Hepatocyte (in vitro differentiated cells): ENCODE measurements at regions not wholly inside any gene's neighbourhood (a gene's known extent, or its start where the extent isn't known, plus 50 kb on each side); places are given as distances from the start of the nearest gene placed in this dataset.
A peak's percentile ranks its signal among the peaks of the same experiment; 100 is the strongest.

ENCODE experiments used
- DNase-seq: peaks from one replicate; pipeline ENCODE4 v3.0.0-alpha.2; 2016; ENCODE audit warnings: low spot score
- H2AFZ ChIP-seq: fragments of 200-600 bp; sonication (generic); 2 replicates; pipeline ENCODE4 v1.6.0; 2016; ENCODE audit warnings: antibody characterized with exemption, mild to moderate bottlenecking
- H3K27ac ChIP-seq: fragments of 200-600 bp; sonication (generic); 2 replicates; pipeline ENCODE4 v1.5.1; 2016; ENCODE audit warnings: mild to moderate bottlenecking
- H3K27me3 ChIP-seq: fragments of 200-600 bp; sonication (generic); 2 replicates; pipeline ENCODE4 v1.6.1; 2016
- H3K36me3 ChIP-seq: fragments of 200-600 bp; sonication (generic); replicated peaks from 2 replicates; pipeline ENCODE4 v1.5.1; 2016; ENCODE audit warnings: low read depth; ENCODE audit not compliant: insufficient read depth
- H3K4me1 ChIP-seq: fragments of 200-600 bp; sonication (generic); 2 replicates; pipeline ENCODE4 v1.5.1; 2016; ENCODE audit warnings: mild to moderate bottlenecking, moderate library complexity; ENCODE audit not compliant: insufficient read depth
- H3K4me2 ChIP-seq: fragments of 200-600 bp; sonication (generic); 2 replicates; pipeline ENCODE4 v1.6.0; 2016
- H3K4me3 ChIP-seq: fragments of 200-600 bp; sonication (generic); 2 replicates; pipeline ENCODE4 v1.5.1; 2016; ENCODE audit warnings: mild to moderate bottlenecking
- H3K79me2 ChIP-seq: fragments of 200-600 bp; sonication (generic); 2 replicates; pipeline ENCODE4 v1.6.0; 2017; ENCODE audit warnings: mild to moderate bottlenecking
- H3K9me2 ChIP-seq: fragments of 200-600 bp; sonication (generic); replicated peaks from 2 replicates; pipeline ENCODE4 v1.6.0; 2017; ENCODE audit warnings: mild to moderate bottlenecking; ENCODE audit not compliant: insufficient read depth
- H3K9me3 ChIP-seq: fragments of 200-600 bp; sonication (generic); 2 replicates; pipeline ENCODE4 v1.5.1; 2016; ENCODE audit warnings: low read depth, mild to moderate bottlenecking
- H4K20me1 ChIP-seq: fragments of 200-600 bp; sonication (generic); 2 replicates; pipeline ENCODE4 v1.6.0; 2016; ENCODE audit warnings: mild to moderate bottlenecking; ENCODE audit not compliant: insufficient read depth, poor library complexity, severe bottlenecking
- EZH2 ChIP-seq: fragments of 200-600 bp; sonication (generic); IDR thresholded peaks from 2 replicates; pipeline ENCODE4 v1.6.1; 2016; ENCODE audit warnings: antibody characterized with exemption, mild to moderate bottlenecking, borderline replicate concordance
- EZH2phosphoT487 ChIP-seq: fragments of 200-600 bp; sonication (generic); IDR thresholded peaks from one replicate; pipeline ENCODE4 v1.6.1; 2018; ENCODE audit warnings: antibody characterized with exemption, mild to moderate bottlenecking, low read depth, moderate library complexity; ENCODE audit not compliant: unreplicated experiment, severe bottlenecking
- WGBS: methylation state at CpG from one replicate; pipeline ENCODE4 v1.1.6; 2016; ENCODE audit warnings: low lambda C conversion rate; ENCODE audit errors: missing lambda C conversion rate; 5-methylcytosine and 5-hydroxymethylcytosine counted together
- TF ChIP-seq, protein P1 (sequence below): fragments of 200-600 bp; sonication (generic); IDR thresholded peaks from 2 replicates; pipeline ENCODE4 v1.5.1; 2016; ENCODE audit warnings: antibody characterized with exemption, mild to moderate bottlenecking; ENCODE audit not compliant: poor library complexity

DNA sequence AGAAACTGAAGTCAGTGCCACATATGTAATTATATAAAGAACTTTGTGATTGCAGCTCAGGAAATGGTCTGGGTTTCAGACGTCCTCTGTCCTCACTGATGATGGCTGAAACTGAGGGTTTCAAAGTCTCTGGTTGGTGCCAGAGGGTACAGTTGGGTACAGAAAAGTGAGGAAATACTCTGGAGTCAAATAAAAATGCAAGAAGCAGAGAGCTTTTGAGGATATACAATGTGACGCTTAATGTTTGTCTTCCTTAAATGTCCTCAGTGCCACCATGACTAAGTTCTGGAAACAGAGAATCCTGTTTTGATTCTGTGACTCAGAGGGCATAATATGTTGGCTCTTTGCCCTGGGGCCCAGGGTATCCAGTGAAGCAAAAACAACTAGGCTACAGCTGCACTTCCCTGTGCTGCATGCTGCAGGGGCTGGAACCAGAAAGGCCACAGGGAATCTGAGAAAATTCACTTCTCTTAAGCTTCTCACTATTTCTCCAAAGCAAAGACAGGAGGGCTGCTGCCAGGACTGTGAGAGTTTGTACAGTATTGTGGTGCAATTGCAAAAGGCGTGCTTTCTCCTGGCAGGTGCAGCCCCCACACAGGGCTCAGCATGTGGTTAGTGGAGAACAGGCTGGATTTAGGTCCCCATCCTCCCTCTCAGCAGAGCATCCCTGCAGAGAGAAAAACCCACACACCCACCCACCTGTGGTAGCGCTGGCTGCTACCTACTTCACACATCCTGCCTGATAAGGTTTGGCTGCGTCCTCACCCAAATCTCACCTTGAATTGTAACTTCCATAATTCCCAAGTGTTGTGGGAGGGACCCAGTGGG lies 169.5 kb upstream of the SVIL start:
- no peaks in the 10 kb centered on the region for H3K79me2 ChIP-seq
- DNase-seq = peak; percentile 45
- 87% methylated on average over 5 of the region's 5 CpGs for WGBS
- no peaks in the 10 kb centered on the region for H3K36me3 ChIP-seq
- TF ChIP-seq EZH2phosphoT487 (no peak), EZH2 (no peak)
- TF ChIP-seq, protein P1, sequence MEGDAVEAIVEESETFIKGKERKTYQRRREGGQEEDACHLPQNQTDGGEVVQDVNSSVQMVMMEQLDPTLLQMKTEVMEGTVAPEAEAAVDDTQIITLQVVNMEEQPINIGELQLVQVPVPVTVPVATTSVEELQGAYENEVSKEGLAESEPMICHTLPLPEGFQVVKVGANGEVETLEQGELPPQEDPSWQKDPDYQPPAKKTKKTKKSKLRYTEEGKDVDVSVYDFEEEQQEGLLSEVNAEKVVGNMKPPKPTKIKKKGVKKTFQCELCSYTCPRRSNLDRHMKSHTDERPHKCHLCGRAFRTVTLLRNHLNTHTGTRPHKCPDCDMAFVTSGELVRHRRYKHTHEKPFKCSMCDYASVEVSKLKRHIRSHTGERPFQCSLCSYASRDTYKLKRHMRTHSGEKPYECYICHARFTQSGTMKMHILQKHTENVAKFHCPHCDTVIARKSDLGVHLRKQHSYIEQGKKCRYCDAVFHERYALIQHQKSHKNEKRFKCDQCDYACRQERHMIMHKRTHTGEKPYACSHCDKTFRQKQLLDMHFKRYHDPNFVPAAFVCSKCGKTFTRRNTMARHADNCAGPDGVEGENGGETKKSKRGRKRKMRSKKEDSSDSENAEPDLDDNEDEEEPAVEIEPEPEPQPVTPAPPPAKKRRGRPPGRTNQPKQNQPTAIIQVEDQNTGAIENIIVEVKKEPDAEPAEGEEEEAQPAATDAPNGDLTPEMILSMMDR = no peak
- H3K27ac ChIP-seq = peak overlapping the region; percentile 24
- no peaks in the 10 kb centered on the region for H3K9me3 ChIP-seq
- no peak overlapping the region for H3K4me3 ChIP-seq
- H3K4me2 ChIP-seq = no peak overlapping the region
- H2AFZ ChIP-seq = no peak overlapping the region
- no peaks in the 10 kb centered on the region for H4K20me1 ChIP-seq
- H3K27me3 ChIP-seq = no peaks in the 10 kb centered on the region
- H3K9me2 ChIP-seq = no peaks in the 10 kb centered on the region
- H3K4me1 ChIP-seq = peaks cover 19% of the 10 kb centered on the region

DNA sequence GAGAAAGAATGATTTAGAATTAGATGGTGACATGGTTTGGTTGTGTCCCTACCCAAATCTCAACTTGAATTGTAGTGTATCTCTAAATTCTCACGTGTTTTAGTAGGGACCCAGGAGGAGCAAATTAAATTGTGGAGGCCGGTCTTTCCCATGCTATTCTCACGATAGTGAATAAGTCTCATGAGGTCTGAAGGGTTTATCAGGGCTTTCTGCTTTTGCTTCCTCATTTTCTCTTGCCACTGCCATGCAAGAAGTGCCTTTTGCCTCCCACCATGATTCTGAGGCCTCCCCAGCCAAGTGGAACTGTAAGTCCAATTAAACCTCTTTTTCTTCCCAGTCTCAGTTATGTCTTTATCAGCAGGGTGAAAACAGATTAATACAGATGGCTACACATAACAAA lies 167.4 kb upstream of the SVIL start:
- Histone ChIP-seq H3K27ac (no peak overlapping the region), H3K4me2 (no peak overlapping the region), H3K79me2 (no peaks in the 10 kb centered on the region), H4K20me1 (no peaks in the 10 kb centered on the region), H3K9me3 (no peaks in the 10 kb centered on the region), H2AFZ (no peak overlapping the region), H3K4me1 (peaks cover 19% of the 10 kb centered on the region), H3K4me3 (no peak overlapping the region), H3K36me3 (no peaks in the 10 kb centered on the region), H3K27me3 (no peaks in the 10 kb centered on the region), H3K9me2 (no peaks in the 10 kb centered on the region)
- TF ChIP-seq, protein P1 = no peak
- TF ChIP-seq EZH2phosphoT487 = no peak
- no peak for TF ChIP-seq EZH2
- DNase-seq = no peak
- WGBS = 94% methylated on average over 3 of the region's 3 CpGs

DNA sequence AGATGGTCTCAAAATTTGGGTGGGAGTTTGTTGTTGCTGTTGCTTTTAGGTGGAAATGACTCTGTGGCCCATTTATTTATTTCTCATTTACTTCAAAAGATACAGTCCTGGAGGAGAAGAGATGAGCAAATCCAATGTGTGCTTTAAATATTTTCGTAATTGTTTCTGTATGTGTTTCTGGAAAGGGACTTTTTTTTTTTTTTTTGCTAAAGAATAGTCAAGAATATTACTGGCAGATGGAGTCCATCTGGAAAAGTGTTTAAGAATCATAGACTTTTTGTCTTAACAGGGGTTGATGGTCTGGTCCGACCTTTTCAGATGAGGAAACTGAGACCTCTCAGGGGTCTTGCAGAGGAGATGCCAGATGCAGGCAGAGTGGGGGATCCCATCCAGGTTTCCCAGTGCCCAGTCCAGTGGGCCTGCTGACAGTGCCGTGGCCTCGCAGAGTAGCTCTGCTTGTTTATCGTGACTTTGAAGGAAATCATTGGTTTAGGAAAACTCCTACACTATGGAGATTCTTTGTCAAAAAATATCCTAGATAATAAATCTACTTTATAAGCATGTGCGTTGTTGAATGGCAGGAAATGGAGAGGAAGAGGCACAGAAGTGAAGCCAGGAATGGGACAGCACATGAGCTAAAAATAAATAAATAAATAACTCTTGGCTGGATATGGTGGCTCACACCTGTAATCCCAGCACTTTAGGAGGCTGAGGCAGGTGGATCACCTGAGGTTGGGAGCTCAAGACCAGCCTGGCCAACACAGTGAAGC lies 164.3 kb upstream of the SVIL start:
- Histone ChIP-seq H2AFZ (no peak overlapping the region), H4K20me1 (no peaks in the 10 kb centered on the region), H3K9me3 (no peaks in the 10 kb centered on the region), H3K4me2 (no peak overlapping the region), H3K4me3 (no peak overlapping the region), H3K9me2 (no peaks in the 10 kb centered on the region), H3K79me2 (no peaks in the 10 kb centered on the region), H3K27me3 (no peaks in the 10 kb centered on the region), H3K4me1 (peaks cover 15% of the 10 kb centered on the region), H3K27ac (no peak overlapping the region), H3K36me3 (no peaks in the 10 kb centered on the region)
- TF ChIP-seq, protein P1 = no peak
- TF ChIP-seq EZH2 (no peak), EZH2phosphoT487 (no peak)
- no peak for DNase-seq
- 87% methylated on average over 6 of the region's 6 CpGs for WGBS
